ENCODE measurements at regions not wholly inside any gene's neighbourhood (a gene's known extent, or its start where the extent isn't known, plus 50 kb on each side); places are given as distances from the start of the nearest gene placed in this dataset.

DNA sequence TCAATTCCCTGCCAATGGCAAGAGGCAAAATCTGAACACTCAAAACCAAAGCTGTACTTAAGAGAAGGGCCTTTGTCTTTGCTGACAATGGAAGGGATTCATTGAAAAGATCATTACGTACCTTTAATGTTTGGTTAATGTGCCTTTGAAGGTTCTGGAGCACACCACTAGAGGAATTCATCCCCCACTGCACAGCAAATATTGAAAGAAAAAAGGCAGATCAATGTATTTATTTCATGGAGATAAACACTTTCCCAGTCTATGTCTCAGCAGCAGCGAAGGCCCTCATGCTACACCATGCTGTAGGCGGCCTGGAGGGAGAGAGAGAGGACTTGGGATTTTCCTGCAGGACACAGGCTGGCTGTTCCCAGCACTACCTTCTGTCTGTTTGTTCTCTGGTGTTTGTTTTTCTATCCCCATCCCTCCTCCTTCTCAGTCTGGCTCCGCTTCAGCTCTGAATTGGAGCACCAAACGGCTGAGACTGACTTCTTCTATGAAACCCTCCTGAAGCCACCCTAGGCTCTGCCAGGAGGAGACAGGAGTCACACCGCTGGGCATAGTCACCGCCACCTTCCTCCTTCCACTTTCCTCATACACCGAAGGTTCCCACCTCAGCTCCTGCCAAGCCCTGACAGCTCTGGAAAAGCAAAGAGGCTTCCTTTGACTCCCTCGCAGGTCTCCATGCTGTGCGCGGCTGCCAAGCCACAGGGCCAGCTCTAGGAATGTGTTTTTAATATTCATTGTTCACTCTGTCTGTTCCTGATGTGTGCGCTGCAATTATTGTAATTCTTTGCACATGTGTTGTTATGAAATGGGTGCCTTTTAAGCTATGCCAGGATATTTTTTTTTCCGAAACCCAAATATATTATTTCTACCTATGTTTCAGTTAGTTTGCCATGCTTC lies 301.5 kb downstream of the FZD1 start (continued):
- no peak for TF ChIP-seq KLF16 (CRISPR knock-in tag; IDR thresholded peaks at IDR 0.05)
- TF ChIP-seq GABPA (IDR thresholded peaks at IDR 0.05; ENCODE audit: low read depth, low read length) = no peak
- TF ChIP-seq GABPA (CRISPR knock-in tag; IDR thresholded peaks at IDR 0.05; ENCODE audit: low read depth) = no peak
- TF ChIP-seq, protein P1, sequence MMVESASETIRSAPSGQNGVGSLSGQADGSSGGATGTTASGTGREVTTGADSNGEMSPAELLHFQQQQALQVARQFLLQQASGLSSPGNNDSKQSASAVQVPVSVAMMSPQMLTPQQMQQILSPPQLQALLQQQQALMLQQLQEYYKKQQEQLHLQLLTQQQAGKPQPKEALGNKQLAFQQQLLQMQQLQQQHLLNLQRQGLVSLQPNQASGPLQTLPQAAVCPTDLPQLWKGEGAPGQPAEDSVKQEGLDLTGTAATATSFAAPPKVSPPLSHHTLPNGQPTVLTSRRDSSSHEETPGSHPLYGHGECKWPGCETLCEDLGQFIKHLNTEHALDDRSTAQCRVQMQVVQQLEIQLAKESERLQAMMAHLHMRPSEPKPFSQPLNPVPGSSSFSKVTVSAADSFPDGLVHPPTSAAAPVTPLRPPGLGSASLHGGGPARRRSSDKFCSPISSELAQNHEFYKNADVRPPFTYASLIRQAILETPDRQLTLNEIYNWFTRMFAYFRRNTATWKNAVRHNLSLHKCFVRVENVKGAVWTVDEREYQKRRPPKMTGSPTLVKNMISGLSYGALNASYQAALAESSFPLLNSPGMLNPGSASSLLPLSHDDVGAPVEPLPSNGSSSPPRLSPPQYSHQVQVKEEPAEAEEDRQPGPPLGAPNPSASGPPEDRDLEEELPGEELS (CRISPR knock-in tag; IDR thresholded peaks at IDR 0.05) = peak; percentile 66
- TF ChIP-seq, protein P2, sequence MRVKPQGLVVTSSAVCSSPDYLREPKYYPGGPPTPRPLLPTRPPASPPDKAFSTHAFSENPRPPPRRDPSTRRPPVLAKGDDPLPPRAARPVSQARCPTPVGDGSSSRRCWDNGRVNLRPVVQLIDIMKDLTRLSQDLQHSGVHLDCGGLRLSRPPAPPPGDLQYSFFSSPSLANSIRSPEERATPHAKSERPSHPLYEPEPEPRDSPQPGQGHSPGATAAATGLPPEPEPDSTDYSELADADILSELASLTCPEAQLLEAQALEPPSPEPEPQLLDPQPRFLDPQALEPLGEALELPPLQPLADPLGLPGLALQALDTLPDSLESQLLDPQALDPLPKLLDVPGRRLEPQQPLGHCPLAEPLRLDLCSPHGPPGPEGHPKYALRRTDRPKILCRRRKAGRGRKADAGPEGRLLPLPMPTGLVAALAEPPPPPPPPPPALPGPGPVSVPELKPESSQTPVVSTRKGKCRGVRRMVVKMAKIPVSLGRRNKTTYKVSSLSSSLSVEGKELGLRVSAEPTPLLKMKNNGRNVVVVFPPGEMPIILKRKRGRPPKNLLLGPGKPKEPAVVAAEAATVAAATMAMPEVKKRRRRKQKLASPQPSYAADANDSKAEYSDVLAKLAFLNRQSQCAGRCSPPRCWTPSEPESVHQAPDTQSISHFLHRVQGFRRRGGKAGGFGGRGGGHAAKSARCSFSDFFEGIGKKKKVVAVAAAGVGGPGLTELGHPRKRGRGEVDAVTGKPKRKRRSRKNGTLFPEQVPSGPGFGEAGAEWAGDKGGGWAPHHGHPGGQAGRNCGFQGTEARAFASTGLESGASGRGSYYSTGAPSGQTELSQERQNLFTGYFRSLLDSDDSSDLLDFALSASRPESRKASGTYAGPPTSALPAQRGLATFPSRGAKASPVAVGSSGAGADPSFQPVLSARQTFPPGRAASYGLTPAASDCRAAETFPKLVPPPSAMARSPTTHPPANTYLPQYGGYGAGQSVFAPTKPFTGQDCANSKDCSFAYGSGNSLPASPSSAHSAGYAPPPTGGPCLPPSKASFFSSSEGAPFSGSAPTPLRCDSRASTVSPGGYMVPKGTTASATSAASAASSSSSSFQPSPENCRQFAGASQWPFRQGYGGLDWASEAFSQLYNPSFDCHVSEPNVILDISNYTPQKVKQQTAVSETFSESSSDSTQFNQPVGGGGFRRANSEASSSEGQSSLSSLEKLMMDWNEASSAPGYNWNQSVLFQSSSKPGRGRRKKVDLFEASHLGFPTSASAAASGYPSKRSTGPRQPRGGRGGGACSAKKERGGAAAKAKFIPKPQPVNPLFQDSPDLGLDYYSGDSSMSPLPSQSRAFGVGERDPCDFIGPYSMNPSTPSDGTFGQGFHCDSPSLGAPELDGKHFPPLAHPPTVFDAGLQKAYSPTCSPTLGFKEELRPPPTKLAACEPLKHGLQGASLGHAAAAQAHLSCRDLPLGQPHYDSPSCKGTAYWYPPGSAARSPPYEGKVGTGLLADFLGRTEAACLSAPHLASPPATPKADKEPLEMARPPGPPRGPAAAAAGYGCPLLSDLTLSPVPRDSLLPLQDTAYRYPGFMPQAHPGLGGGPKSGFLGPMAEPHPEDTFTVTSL (CRISPR knock-in tag; IDR thresholded peaks at IDR 0.05; ENCODE audit: borderline replicate concordance) = peak; percentile 31; the same call in 1 of the 2 replicates
- TF ChIP-seq BORCS8-MEF2B (CRISPR knock-in tag; IDR thresholded peaks at IDR 0.05) = no peak
- TF ChIP-seq, protein P3, sequence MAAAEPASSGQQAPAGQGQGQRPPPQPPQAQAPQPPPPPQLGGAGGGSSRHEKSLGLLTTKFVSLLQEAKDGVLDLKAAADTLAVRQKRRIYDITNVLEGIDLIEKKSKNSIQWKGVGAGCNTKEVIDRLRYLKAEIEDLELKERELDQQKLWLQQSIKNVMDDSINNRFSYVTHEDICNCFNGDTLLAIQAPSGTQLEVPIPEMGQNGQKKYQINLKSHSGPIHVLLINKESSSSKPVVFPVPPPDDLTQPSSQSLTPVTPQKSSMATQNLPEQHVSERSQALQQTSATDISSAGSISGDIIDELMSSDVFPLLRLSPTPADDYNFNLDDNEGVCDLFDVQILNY (CRISPR knock-in tag; conservative IDR thresholded peaks at IDR 0.05) = no peak
- no peak for TF ChIP-seq ZNF546 (CRISPR knock-in tag; conservative IDR thresholded peaks at IDR 0.05)
- TF ChIP-seq NR2C2 (CRISPR knock-in tag; IDR thresholded peaks at IDR 0.05; ENCODE audit: borderline replicate concordance) = peak; percentile 33; the same call in 1 of the 2 replicates
- TF ChIP-seq ZNF746 (CRISPR knock-in tag; IDR thresholded peaks at IDR 0.05) = no peak
- no peak for TF ChIP-seq SP2 (CRISPR knock-in tag; IDR thresholded peaks at IDR 0.05)
- TF ChIP-seq ZNF776 (CRISPR knock-in tag; IDR thresholded peaks at IDR 0.05) = no peak
- TF ChIP-seq ZNF615 (CRISPR knock-in tag; IDR thresholded peaks at IDR 0.05; ENCODE audit: borderline replicate concordance) = no peak
- no peak for TF ChIP-seq ZMYM2 (CRISPR knock-in tag; IDR thresholded peaks at IDR 0.05)
- TF ChIP-seq ZNF558 (CRISPR knock-in tag; IDR thresholded peaks at IDR 0.05; ENCODE audit: borderline replicate concordance) = no peak; the same call in 1 of the 2 replicates
- TF ChIP-seq ZKSCAN1 (IDR thresholded peaks at IDR 0.05; ENCODE audit: low read length) = no peak
- TF ChIP-seq MAFF (IDR thresholded peaks at IDR 0.05; ENCODE audit: low read depth, low read length) = no peak
- TF ChIP-seq, protein P4, sequence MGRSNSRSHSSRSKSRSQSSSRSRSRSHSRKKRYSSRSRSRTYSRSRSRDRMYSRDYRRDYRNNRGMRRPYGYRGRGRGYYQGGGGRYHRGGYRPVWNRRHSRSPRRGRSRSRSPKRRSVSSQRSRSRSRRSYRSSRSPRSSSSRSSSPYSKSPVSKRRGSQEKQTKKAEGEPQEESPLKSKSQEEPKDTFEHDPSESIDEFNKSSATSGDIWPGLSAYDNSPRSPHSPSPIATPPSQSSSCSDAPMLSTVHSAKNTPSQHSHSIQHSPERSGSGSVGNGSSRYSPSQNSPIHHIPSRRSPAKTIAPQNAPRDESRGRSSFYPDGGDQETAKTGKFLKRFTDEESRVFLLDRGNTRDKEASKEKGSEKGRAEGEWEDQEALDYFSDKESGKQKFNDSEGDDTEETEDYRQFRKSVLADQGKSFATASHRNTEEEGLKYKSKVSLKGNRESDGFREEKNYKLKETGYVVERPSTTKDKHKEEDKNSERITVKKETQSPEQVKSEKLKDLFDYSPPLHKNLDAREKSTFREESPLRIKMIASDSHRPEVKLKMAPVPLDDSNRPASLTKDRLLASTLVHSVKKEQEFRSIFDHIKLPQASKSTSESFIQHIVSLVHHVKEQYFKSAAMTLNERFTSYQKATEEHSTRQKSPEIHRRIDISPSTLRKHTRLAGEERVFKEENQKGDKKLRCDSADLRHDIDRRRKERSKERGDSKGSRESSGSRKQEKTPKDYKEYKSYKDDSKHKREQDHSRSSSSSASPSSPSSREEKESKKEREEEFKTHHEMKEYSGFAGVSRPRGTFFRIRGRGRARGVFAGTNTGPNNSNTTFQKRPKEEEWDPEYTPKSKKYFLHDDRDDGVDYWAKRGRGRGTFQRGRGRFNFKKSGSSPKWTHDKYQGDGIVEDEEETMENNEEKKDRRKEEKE (IDR thresholded peaks at IDR 0.05) = no peak

Data from HepG2 (cell line).